Caco-2 (cell line): ENCODE measurements at regions not wholly inside any gene's neighbourhood (a gene's known extent, or its start where the extent isn't known, plus 50 kb on each side); places are given as distances from the start of the nearest gene placed in this dataset.

Experiments used
- BruUV-seq: library from RNA; stranded (reverse); fragments of 400-500 nt; replicated peaks from 2 replicates; lab custom pipeline; 2021; lab: Mats Ljungman, UMichigan
- CTCF ChIA-PET: fragments of 300-600 bp; sonication (Branson Sonifier 250); formaldehyde crosslinking; loops from one replicate; lab custom pipeline; 2022; ENCODE audit warnings: antibody characterized with exemption; lab: Charles Lee
- POLR2A ChIA-PET: fragments of 300-600 bp; sonication (Branson Sonifier 250); formaldehyde crosslinking; loops from one replicate; lab custom pipeline; 2022; ENCODE audit warnings: antibody characterized with exemption; lab: Charles Lee
- DNase-seq, 2 experiments: peaks; one replicate each; pipeline versions ENCODE4 v3.0.0 to v3.0.0-alpha.2; 2020 to 2022
- H3K27me3 ChIP-seq: replicated peaks from 2 replicates; pipeline ENCODE4 v1.6.0; 2011; ENCODE audit warnings: low read length; ENCODE audit not compliant: control insufficient read depth, insufficient read depth
- H3K36me3 ChIP-seq: 2 replicates; pipeline ENCODE4 v1.5.1; 2011; ENCODE audit warnings: low read length; ENCODE audit not compliant: control insufficient read depth, insufficient read depth
- H3K4me1 ChIP-seq: fragments of 250-450 bp; sonication (Bioruptor Pico); 2 replicates; pipeline ENCODE4 v1.5.1; 2020; ENCODE audit warnings: mild to moderate bottlenecking
- H3K4me3 ChIP-seq: 2 replicates; pipeline ENCODE4 v1.5.1; 2011; ENCODE audit warnings: low read depth, mild to moderate bottlenecking, control low read depth, low read length
- H3K9me3 ChIP-seq: fragments of 250-450 bp; sonication (Bioruptor Pico); 2 replicates; pipeline ENCODE4 v1.5.1; 2020; ENCODE audit warnings: mild to moderate bottlenecking, moderate library complexity
- H3K27ac Mint-ChIP-seq: one replicate; pipeline ENCODE4 v1.8.0; 2022; ENCODE audit warnings: mixed read lengths; ENCODE audit not compliant: unreplicated experiment
- H3K27me3 Mint-ChIP-seq: one replicate; pipeline ENCODE4 v1.8.0; 2022; ENCODE audit warnings: mixed read lengths; ENCODE audit not compliant: insufficient read depth, unreplicated experiment
- H3K36me3 Mint-ChIP-seq: one replicate; pipeline ENCODE4 v1.8.0; 2022; ENCODE audit warnings: mild to moderate bottlenecking, mixed read lengths; ENCODE audit not compliant: insufficient read depth, unreplicated experiment
- H3K4me1 Mint-ChIP-seq: one replicate; pipeline ENCODE4 v1.8.0; 2022; ENCODE audit warnings: low read depth, mixed read lengths; ENCODE audit not compliant: unreplicated experiment
- H3K4me3 Mint-ChIP-seq: one replicate; pipeline ENCODE4 v1.8.0; 2022; ENCODE audit warnings: mild to moderate bottlenecking, moderate library complexity, mixed read lengths; ENCODE audit not compliant: unreplicated experiment
- H3K9me3 Mint-ChIP-seq: one replicate; pipeline ENCODE4 v1.8.0; 2022; ENCODE audit warnings: mixed read lengths; ENCODE audit not compliant: unreplicated experiment
- CTCF ChIP-seq, 2 experiments: fragments of 200-600 bp in 1 of 2; IDR thresholded peaks; 1 replicate in 1 of 2; 2 replicates in 1 of 2; pipeline versions ENCODE4 v1.5.1 to v1.8.0; 2011 to 2022; ENCODE audit warnings: antibody characterized with exemption in 1 of 2, control low read depth in 1 of 2, inconsistent platforms in 1 of 2, low read depth in 1 of 2, low read length in 1 of 2, mild to moderate bottlenecking in 1 of 2, moderate library complexity in 1 of 2; ENCODE audit not compliant: insufficient read depth in 1 of 2, severe bottlenecking in 1 of 2, unreplicated experiment in 1 of 2
- intact Hi-C: fragments of 100-400 bp; cut with micrococcal nuclease; formaldehyde crosslinking; loops from one replicate; pipeline ENCODE4 v1.10.0; 2022; ENCODE audit not compliant: unreplicated experiment

- no peaks in the 10 kb centered on the region; the same call in 1 of the 2 replicates for H3K27me3 ChIP-seq
- ChIA-PET POLR2A (no interaction called here), CTCF (no interaction called here)
- Mint-ChIP-seq H3K4me1 (no peaks in the 10 kb centered on the region), H3K36me3 (no peaks in the 10 kb centered on the region), H3K4me3 (no peak overlapping the region), H3K27me3 (peaks cover 21% of the 10 kb centered on the region), H3K27ac (no peak overlapping the region), H3K9me3 (no peaks in the 10 kb centered on the region)
- intact Hi-C loops = no loop called here
- DNase-seq = no peak
- H3K36me3 ChIP-seq = no peaks in the 10 kb centered on the region
- BruUV-seq = no TSS peak
- no peaks in the 10 kb centered on the region for H3K4me1 ChIP-seq
- H3K4me3 ChIP-seq = no peak overlapping the region
- TF ChIP-seq CTCF (IDR thresholded peaks at IDR 0.05; ENCODE audit: insufficient read depth in 1 of 2, low read depth in 1 of 2, low read length in 1 of 2, severe bottlenecking in 1 of 2, unreplicated experiment in 1 of 2) = no peak
- H3K9me3 ChIP-seq = no peaks in the 10 kb centered on the region
Observed at GRCh38 chr7:42471573-42472174, 234.7 kb upstream of the GLI3 start.

GRCh38 chr7:42469341-42469740 is 232.3 kb upstream of the GLI3 start:
- DNase-seq = no peak
- Histone ChIP-seq H3K9me3 (no peaks in the 10 kb centered on the region), H3K4me3 (no peak overlapping the region), H3K4me1 (no peaks in the 10 kb centered on the region), H3K36me3 (no peaks in the 10 kb centered on the region), H3K27me3 (no peaks in the 10 kb centered on the region; the same call in 1 of the 2 replicates)
- no TSS peak for BruUV-seq
- peaks cover 23% of the 10 kb centered on the region for H3K27me3 Mint-ChIP-seq
- H3K9me3 Mint-ChIP-seq = no peaks in the 10 kb centered on the region
- ChIA-PET CTCF (no interaction called here), POLR2A (no interaction called here)
- no peak overlapping the region for H3K4me3 Mint-ChIP-seq
- H3K27ac Mint-ChIP-seq = no peak overlapping the region
- no peaks in the 10 kb centered on the region for H3K36me3 Mint-ChIP-seq
- H3K4me1 Mint-ChIP-seq = no peaks in the 10 kb centered on the region
- no peak for TF ChIP-seq CTCF (IDR thresholded peaks at IDR 0.05; ENCODE audit: insufficient read depth in 1 of 2, low read depth in 1 of 2, low read length in 1 of 2, severe bottlenecking in 1 of 2, unreplicated experiment in 1 of 2)
- intact Hi-C loops = no loop called here

- Mint-ChIP-seq H3K36me3 (no peaks in the 10 kb centered on the region), H3K4me3 (no peak overlapping the region), H3K9me3 (no peaks in the 10 kb centered on the region), H3K4me1 (no peaks in the 10 kb centered on the region), H3K27me3 (peaks cover 18% of the 10 kb centered on the region), H3K27ac (no peak overlapping the region)
- TF ChIP-seq CTCF (IDR thresholded peaks at IDR 0.05; ENCODE audit: insufficient read depth in 1 of 2, low read depth in 1 of 2, low read length in 1 of 2, severe bottlenecking in 1 of 2, unreplicated experiment in 1 of 2) = no peak
- Histone ChIP-seq H3K27me3 (no peaks in the 10 kb centered on the region; the same call in 1 of the 2 replicates), H3K4me3 (no peak overlapping the region), H3K36me3 (no peaks in the 10 kb centered on the region), H3K9me3 (no peaks in the 10 kb centered on the region), H3K4me1 (no peaks in the 10 kb centered on the region)
- CTCF ChIA-PET = no interaction called here
- DNase-seq = no peak
- POLR2A ChIA-PET = no interaction called here
- BruUV-seq = no TSS peak
- intact Hi-C loops = no loop called here
Observed at GRCh38 chr7:42468471-42468870, 231.5 kb upstream of the GLI3 start.
